HepG2 (cell line): ENCODE measurements at regions not wholly inside any gene's neighbourhood (a gene's known extent, or its start where the extent isn't known, plus 50 kb on each side); places are given as distances from the start of the nearest gene placed in this dataset.
"Not testable (repeated sequence)": the region's sequence is repeated elsewhere in the genome, so short reads cannot be mapped to it uniquely, and the experiment has no call there.

Experiments used
- ATAC-seq: fragments of 200-7000 bp; cut with Tn5 transposase; 3 replicates; pipeline ENCODE4 v1.9.1; 2020; ENCODE audit warnings: mild to moderate bottlenecking, moderate library complexity
- BruUV-seq: library from RNA; stranded (reverse); fragments of 400-500 nt; replicated peaks from 2 replicates; lab custom pipeline; 2021; lab: Mats Ljungman, UMichigan
- CTCF ChIA-PET: fragments of 300-600 bp; formaldehyde crosslinking; extraction: SDS; loops from one replicate; lab custom pipeline; 2021; ENCODE audit warnings: low total read pairs, inconsistent platforms, low intra/inter-chr PET ratio; lab: Yijun Ruan, JAX
- POLR2A ChIA-PET: fragments of 350-600 bp; sonication (Branson Sonifier 250); formaldehyde crosslinking; loops from one replicate; lab custom pipeline; 2020; ENCODE audit warnings: antibody characterized with exemption, inconsistent platforms; lab: Yijun Ruan, JAX
- DNase-seq: peaks from one replicate; pipeline ENCODE4 v3.0.0-alpha.2; 2015; ENCODE audit warnings: low spot score
- FAIRE-seq: peaks from 3 replicates; lab custom pipeline; 2011; peaks lifted over from hg19 to GRCh38; lab: Jason Lieb, UNC
- H2AFZ ChIP-seq: one replicate; pipeline ENCODE4 v1.6.1; 2011; ENCODE audit warnings: low read length, inconsistent platforms
- H3K27ac ChIP-seq: fragments of 300-600 bp; 3 replicates; pipeline ENCODE4 v1.8.0; 2011; ENCODE audit warnings: mixed run types, mild to moderate bottlenecking, mixed read lengths, low read length, inconsistent platforms; ENCODE audit not compliant: insufficient read depth; ENCODE audit errors: extremely low read length
- H3K27me3 ChIP-seq, 2 experiments: fragments of 200-600 bp in 1 of 2; 2 replicates in 1 of 2; 3 replicates in 1 of 2; pipeline versions ENCODE4 v1.6.0 to v1.8.0; 2011; ENCODE audit warnings: low read length in 2 of 2, mild to moderate bottlenecking in 2 of 2, moderate library complexity in 2 of 2, inconsistent platforms in 1 of 2; ENCODE audit not compliant: insufficient read depth in 2 of 2, control insufficient read depth in 1 of 2
- H3K36me3 ChIP-seq, 2 experiments: fragments of 200-600 bp in 1 of 2; replicated peaks in 1 of 2; 2 replicates in 1 of 2; 3 replicates in 1 of 2; pipeline versions ENCODE4 v1.5.1 to v1.8.0; 2011; ENCODE audit warnings: low read length in 2 of 2, inconsistent platforms in 1 of 2; ENCODE audit not compliant: insufficient read depth in 2 of 2, control insufficient read depth in 1 of 2
- H3K4me1 ChIP-seq: 2 replicates; pipeline ENCODE4 v1.5.1; 2012; ENCODE audit warnings: low read length, inconsistent platforms; ENCODE audit not compliant: insufficient read depth
- H3K4me2 ChIP-seq: 2 replicates; pipeline ENCODE4 v1.6.0; 2011; ENCODE audit warnings: low read depth, low read length, inconsistent platforms
- H3K4me3 ChIP-seq, 3 experiments: fragments of 200-600 bp in 1 of 3; sonication (generic), shearing (Covaris generic) in 1 of 3; replicated peaks in 1 of 3; 2 replicates each; pipeline ENCODE4 v1.5.1; 2011 to 2016; ENCODE audit warnings: low read length in 3 of 3, inconsistent platforms in 2 of 3, low read depth in 2 of 3, mild to moderate bottlenecking in 2 of 3, control low read depth in 1 of 3, mixed read lengths in 1 of 3; ENCODE audit not compliant: insufficient read depth in 1 of 3
- H3K79me2 ChIP-seq: one replicate; pipeline ENCODE4 v1.6.1; 2011; ENCODE audit warnings: low read length, inconsistent platforms; ENCODE audit not compliant: insufficient read depth
- H3K9ac ChIP-seq: 2 replicates; pipeline ENCODE4 v1.6.0; 2011; ENCODE audit warnings: mild to moderate bottlenecking, low read depth, low read length, inconsistent platforms; ENCODE audit not compliant: insufficient read depth
- H3K9me3 ChIP-seq: 2 replicates; pipeline ENCODE4 v1.5.1; 2012; ENCODE audit warnings: mild to moderate bottlenecking, low read length
- H4K20me1 ChIP-seq: 2 replicates; pipeline ENCODE4 v1.6.0; 2011; ENCODE audit warnings: inconsistent platforms, mild to moderate bottlenecking, low read length, moderate library complexity; ENCODE audit not compliant: insufficient read depth
- ATF1 ChIP-seq: IDR thresholded peaks from 2 replicates; pipeline ENCODE4 v1.6.1; 2016; ENCODE audit warnings: mild to moderate bottlenecking, control low read depth
- HNRNPUL1 ChIP-seq: fragments of 200-400 bp; formaldehyde crosslinking; IDR thresholded peaks from 2 replicates; pipeline ENCODE4 v1.6.1; 2017; ENCODE audit warnings: low read depth, mild to moderate bottlenecking, low read length, moderate library complexity
- HOXA5 ChIP-seq: sonication (generic); formaldehyde crosslinking; IDR thresholded peaks from 2 replicates; pipeline ENCODE4 v1.4.0; 2020; ENCODE audit warnings: missing genetic modification reagents
- KDM5B ChIP-seq: sonication (generic); formaldehyde crosslinking; IDR thresholded peaks from 2 replicates; pipeline ENCODE4 v1.4.0; 2020; ENCODE audit warnings: missing genetic modification reagents, mild to moderate bottlenecking, borderline replicate concordance
- KLF11 ChIP-seq: IDR thresholded peaks from 2 replicates; pipeline ENCODE4 v1.6.1; 2016; ENCODE audit warnings: missing compliant biosample characterization
- POGZ ChIP-seq: sonication (generic); formaldehyde crosslinking; IDR thresholded peaks from 2 replicates; pipeline ENCODE4 v1.4.0; 2020; ENCODE audit warnings: mild to moderate bottlenecking, missing genetic modification reagents
- U2AF1 ChIP-seq: fragments of 200-400 bp; formaldehyde crosslinking; optimal IDR thresholded peaks from 2 replicates; pipeline ENCODE3; 2017; ENCODE audit warnings: mild to moderate bottlenecking, low read depth, low read length
- ZKSCAN5 ChIP-seq: sonication (generic); formaldehyde crosslinking; IDR thresholded peaks from 2 replicates; pipeline ENCODE4 v1.5.1; 2020; ENCODE audit warnings: mild to moderate bottlenecking, missing genetic modification reagents
- WGBS: methylation state at CpG from one replicate; pipeline ENCODE4 v1.1.6; 2017; ENCODE audit warnings: low lambda C conversion rate; 5-methylcytosine and 5-hydroxymethylcytosine counted together
- in situ Hi-C: cut with HindIII; loops from 2 replicates; pipeline ENCODE4 v1.10.0; 2017; ENCODE audit warnings: low pct_unique_long_range_greater_than_20kb; ENCODE audit not compliant: extremely low pct_ligation_motif_present
- intact Hi-C: fragments of 100-400 bp; cut with micrococcal nuclease; formaldehyde crosslinking; loops from one replicate; pipeline ENCODE4 v1.10.0; 2022; ENCODE audit not compliant: unreplicated experiment
- TF ChIP-seq, protein P1 (sequence below): sonication (generic); formaldehyde crosslinking; IDR thresholded peaks from 2 replicates; pipeline ENCODE4 v1.4.0; 2020; ENCODE audit warnings: mild to moderate bottlenecking, missing genetic modification reagents

DNA sequence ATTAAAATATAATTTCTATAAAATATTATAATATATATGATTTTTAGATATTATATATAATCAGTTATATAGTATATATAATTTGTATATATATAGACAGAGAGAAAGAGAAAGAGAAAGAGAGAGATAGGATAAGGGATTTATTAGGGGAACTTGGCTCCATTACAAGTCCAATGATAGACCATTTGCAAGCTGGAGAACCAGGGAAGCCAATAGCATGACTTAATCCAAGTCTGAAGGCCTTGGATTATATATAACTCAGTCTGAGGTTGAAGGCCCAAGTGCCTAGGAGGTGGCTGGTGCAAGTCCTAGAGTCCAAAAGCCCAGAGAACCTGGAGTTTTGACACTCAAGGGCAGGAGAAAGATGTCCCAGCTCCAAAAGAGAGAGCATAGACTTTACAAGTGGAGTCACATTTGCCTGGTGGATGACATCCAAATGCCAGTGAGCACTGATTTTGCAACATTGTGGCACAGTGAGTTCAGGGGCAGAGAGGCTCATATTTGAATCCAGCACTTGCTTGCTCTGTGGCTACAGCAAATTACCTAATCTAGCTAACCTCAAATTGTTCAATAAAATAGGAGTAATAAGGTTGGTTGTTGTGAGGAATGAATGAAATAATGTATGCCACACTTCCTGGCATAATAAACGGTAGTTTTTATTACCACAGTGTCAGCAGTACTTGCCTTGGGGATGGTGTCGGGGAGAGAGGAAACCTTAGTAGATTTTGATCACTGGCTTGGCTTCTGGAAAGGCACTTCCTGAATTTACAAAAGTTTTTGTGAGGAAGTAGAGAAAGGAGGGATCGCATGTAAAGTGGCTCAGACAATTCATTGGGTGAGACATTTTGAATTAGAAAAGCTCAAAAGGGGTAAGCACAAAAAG lies 69.6 kb upstream of the CD28 start (continued):
- TF ChIP-seq, protein P1, sequence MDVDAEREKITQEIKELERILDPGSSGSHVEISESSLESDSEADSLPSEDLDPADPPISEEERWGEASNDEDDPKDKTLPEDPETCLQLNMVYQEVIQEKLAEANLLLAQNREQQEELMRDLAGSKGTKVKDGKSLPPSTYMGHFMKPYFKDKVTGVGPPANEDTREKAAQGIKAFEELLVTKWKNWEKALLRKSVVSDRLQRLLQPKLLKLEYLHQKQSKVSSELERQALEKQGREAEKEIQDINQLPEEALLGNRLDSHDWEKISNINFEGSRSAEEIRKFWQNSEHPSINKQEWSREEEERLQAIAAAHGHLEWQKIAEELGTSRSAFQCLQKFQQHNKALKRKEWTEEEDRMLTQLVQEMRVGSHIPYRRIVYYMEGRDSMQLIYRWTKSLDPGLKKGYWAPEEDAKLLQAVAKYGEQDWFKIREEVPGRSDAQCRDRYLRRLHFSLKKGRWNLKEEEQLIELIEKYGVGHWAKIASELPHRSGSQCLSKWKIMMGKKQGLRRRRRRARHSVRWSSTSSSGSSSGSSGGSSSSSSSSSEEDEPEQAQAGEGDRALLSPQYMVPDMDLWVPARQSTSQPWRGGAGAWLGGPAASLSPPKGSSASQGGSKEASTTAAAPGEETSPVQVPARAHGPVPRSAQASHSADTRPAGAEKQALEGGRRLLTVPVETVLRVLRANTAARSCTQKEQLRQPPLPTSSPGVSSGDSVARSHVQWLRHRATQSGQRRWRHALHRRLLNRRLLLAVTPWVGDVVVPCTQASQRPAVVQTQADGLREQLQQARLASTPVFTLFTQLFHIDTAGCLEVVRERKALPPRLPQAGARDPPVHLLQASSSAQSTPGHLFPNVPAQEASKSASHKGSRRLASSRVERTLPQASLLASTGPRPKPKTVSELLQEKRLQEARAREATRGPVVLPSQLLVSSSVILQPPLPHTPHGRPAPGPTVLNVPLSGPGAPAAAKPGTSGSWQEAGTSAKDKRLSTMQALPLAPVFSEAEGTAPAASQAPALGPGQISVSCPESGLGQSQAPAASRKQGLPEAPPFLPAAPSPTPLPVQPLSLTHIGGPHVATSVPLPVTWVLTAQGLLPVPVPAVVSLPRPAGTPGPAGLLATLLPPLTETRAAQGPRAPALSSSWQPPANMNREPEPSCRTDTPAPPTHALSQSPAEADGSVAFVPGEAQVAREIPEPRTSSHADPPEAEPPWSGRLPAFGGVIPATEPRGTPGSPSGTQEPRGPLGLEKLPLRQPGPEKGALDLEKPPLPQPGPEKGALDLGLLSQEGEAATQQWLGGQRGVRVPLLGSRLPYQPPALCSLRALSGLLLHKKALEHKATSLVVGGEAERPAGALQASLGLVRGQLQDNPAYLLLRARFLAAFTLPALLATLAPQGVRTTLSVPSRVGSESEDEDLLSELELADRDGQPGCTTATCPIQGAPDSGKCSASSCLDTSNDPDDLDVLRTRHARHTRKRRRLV (CRISPR knock-in tag): no peak

DNA sequence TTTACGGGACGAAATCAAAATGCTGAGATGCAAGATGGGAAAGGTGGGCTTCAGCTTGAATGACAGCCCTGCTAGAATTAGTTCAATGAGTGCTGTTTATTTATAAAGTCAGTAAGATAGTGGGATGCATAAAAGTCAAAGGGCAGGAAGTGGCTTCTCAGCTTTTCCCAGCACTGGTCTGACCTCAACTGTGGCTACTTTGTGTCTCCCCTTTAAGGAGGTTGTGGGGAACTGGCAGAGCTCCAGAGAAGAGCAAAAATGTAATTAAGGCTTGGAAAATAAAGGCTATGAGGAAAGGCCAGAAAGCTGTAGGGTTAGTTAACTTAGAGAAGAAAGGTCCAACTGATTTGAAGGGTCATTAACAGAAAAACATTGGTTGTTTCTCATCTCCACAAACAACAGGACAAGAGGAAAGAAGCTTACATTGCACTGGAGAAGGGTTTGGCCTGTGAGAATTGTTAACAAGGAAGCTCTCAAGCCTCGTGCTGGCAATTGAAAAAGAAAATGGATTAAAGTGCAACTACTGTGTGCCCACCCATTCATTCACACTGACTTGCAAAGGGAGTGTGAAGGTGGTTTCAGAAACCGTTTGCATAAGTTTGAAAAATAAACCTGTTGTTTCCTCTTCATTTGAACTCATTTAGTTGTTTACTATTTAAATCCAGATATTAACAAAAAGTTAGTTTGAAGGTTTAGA lies 68.8 kb upstream of the CD28 start:
- H3K4me3 ChIP-seq: no peak overlapping the region
- no peak overlapping the region for H3K4me2 ChIP-seq
- no peaks in the 10 kb centered on the region for H3K79me2 ChIP-seq
- BruUV-seq: no TSS peak
- H3K9me3 ChIP-seq: no peaks in the 10 kb centered on the region
- H3K4me1 ChIP-seq: peaks cover 19% of the 10 kb centered on the region
- no peaks in the 10 kb centered on the region for H4K20me1 ChIP-seq
- H3K27me3 ChIP-seq: no peaks in the 10 kb centered on the region
- H2AFZ ChIP-seq: peak overlapping the region; percentile 73
- ATAC-seq (no peak), FAIRE-seq (peak; percentile 69), DNase-seq (no peak)
- CTCF ChIA-PET: no interaction called here
- H3K9ac ChIP-seq: no peak overlapping the region
- no peaks in the 10 kb centered on the region for H3K36me3 ChIP-seq
- in situ Hi-C loops: no loop called here
- 0 out of 2 replicates have a peak, but pooled peaks have one; percentile 16 for TF ChIP-seq POGZ (CRISPR knock-in tag)
- TF ChIP-seq HNRNPUL1: no peak
- TF ChIP-seq ZKSCAN5: no peak
- TF ChIP-seq ATF1 (CRISPR knock-in tag): no peak
- TF ChIP-seq KLF11 (CRISPR knock-in tag): no peak
- no peak for TF ChIP-seq U2AF1
- 0 out of 2 replicates have a peak, but pooled peaks have one; percentile 31 for TF ChIP-seq HOXA5 (CRISPR knock-in tag)
- no peak for TF ChIP-seq KDM5B
- POLR2A ChIA-PET: interaction anchor here (1.8 kb wide), 1 partner anchor 11 kb away, joined by 5 read pairs; no protein-coding TSS in a partner anchor
- 57% methylated on average over 4 of the region's 4 CpGs for WGBS
- intact Hi-C loops: no loop called here
- H3K27ac ChIP-seq: no peak overlapping the region

DNA sequence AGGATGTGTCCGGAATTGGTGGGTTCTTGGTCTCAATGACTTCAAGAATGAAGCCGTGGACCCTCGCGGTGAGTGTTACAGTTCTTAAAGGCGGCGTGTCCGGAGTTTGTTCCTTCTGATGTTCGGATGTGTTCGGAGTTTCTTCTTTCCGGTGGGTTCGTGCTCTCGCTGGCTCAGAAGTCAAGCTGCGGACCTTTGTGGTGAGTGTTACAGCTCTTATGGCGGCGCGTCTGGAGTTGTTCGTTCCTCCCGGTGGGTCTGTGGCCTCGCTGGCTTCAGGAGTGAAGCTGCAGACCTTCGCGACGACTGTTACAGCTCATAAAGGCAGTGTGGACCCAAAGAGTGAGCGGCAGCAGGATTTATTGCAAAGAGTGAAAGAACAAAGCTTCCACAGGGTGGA lies 64.6 kb upstream of the CD28 start:
- DNase-seq, intact Hi-C loops, H3K79me2 ChIP-seq, H3K27ac ChIP-seq, BruUV-seq, H3K4me3 ChIP-seq, in situ Hi-C loops, H3K9me3 ChIP-seq, H4K20me1 ChIP-seq, H2AFZ ChIP-seq, FAIRE-seq, POLR2A ChIA-PET, ATAC-seq, CTCF ChIA-PET, H3K36me3 ChIP-seq, H3K4me2 ChIP-seq, H3K27me3 ChIP-seq, H3K9ac ChIP-seq: not testable (repeated sequence)
- H3K4me1 ChIP-seq: peaks cover 28% of the 10 kb centered on the region
- 95% methylated on average over 23 of the region's 23 CpGs for WGBS
